ENCODE measurements at regions not wholly inside any gene's neighbourhood (a gene's known extent, or its start where the extent isn't known, plus 50 kb on each side); places are given as distances from the start of the nearest gene placed in this dataset.

DNA sequence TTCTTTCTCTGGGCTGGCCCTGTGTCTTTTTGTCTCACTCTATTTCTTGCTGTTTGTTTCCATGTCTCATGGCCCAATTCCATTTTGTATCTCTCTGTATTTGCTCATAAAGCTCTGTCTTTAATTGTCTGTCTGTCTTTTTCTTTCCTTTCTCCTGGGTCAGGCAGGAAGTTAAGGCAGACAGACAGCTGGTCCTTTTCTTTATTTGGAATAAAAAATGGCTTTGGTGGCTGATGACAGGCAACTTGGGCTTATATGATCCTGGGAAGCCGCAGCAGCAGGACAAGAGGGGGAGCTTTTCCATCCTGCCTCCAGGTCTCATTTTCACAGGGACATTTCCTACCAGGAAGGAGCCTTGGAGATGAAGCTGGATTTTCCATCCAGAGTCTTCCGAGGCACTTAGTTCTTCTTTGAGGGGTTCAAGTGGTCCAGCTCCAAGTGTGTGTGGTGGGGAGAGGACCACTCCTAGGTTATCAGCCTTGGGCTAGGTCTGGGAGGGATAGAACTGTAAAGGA lies 138.7 kb downstream of the TDRD15 start:
- TF ChIP-seq CTCF (conservative IDR thresholded peaks at IDR 0.05) (no peak), ZFX (IDR thresholded peaks at IDR 0.05) (no peak)

Data from C4-2B (cell line).